ENCODE measurements at regions not wholly inside any gene's neighbourhood (a gene's known extent, or its start where the extent isn't known, plus 50 kb on each side); places are given as distances from the start of the nearest gene placed in this dataset.

DNA sequence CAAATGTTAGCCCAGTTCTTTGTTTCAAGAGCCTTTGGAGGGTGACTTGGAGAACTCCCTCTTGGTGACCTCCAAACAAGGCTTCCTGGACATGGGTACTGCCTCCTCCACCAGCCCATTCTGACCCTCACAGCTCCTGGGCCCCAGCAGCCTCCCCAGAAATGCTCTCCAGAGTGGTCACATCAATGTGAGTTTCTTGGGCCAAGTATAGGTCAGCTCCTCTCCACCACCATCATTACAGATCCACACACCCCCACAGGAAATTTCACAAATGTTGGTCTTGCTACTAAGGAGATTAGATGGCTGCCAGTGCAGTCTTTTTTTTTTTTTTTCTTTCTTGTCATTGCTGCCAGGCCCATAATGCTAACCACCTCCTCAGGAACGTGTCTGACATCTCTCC, 410.7 kb downstream of the DTWD2 start:
- no peak for TF ChIP-seq POLR2A (IDR thresholded peaks at IDR 0.05)
- TF ChIP-seq, protein P1, sequence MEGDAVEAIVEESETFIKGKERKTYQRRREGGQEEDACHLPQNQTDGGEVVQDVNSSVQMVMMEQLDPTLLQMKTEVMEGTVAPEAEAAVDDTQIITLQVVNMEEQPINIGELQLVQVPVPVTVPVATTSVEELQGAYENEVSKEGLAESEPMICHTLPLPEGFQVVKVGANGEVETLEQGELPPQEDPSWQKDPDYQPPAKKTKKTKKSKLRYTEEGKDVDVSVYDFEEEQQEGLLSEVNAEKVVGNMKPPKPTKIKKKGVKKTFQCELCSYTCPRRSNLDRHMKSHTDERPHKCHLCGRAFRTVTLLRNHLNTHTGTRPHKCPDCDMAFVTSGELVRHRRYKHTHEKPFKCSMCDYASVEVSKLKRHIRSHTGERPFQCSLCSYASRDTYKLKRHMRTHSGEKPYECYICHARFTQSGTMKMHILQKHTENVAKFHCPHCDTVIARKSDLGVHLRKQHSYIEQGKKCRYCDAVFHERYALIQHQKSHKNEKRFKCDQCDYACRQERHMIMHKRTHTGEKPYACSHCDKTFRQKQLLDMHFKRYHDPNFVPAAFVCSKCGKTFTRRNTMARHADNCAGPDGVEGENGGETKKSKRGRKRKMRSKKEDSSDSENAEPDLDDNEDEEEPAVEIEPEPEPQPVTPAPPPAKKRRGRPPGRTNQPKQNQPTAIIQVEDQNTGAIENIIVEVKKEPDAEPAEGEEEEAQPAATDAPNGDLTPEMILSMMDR (IDR thresholded peaks at IDR 0.05): no peak

Measured in vagina (tissue), 2 donors.